Right forelimb (tissue), 1 donor: ENCODE measurements at regions not wholly inside any gene's neighbourhood (a gene's known extent, or its start where the extent isn't known, plus 50 kb on each side); places are given as distances from the start of the nearest gene placed in this dataset.
"Not testable (repeated sequence)": the region's sequence is repeated elsewhere in the genome, so short reads cannot be mapped to it uniquely, and the experiment has no call there.

Experiments used
- DNase-seq: peaks from one replicate; pipeline ENCODE4 v3.0.0-alpha.2; 2018

DNA sequence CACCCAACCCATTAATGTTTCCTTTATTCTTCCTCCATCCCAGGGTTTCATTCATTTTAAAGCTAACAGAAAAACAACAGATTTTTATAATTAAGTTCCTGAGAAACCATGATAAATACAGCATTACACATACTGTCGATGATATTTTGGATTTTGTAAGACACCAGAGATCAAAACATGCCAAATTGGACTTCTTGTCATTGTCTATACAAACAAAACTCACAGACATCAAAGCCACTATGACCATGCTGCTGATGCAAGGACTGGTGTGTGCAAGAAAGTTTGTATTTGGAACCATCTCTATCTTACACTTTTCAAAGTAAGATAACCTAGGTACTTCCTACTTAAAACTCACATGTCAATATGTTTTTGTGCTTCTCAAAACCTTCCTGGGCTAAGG is 294.0 kb upstream of the UGT8 start:
- no peak for DNase-seq

DNA sequence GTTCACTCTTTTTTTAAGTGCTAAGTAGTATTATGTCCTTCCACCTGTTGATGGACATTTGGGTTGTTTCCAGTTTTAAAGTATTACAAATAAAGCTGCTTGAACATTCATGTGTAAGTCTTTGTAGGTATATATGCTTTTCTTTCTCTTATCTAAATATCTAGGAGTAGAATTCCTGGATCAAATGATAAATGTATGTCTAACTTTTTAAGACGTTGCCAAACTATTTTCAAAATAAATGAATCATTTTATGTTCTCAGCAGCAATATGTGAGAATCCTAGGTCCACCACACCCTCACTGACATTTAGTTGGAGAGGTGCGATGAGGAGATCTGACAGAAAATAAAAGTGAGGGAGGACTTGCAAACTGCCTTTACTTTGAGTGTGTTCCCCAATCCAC is 291.7 kb upstream of the UGT8 start:
- no peak for DNase-seq

DNA sequence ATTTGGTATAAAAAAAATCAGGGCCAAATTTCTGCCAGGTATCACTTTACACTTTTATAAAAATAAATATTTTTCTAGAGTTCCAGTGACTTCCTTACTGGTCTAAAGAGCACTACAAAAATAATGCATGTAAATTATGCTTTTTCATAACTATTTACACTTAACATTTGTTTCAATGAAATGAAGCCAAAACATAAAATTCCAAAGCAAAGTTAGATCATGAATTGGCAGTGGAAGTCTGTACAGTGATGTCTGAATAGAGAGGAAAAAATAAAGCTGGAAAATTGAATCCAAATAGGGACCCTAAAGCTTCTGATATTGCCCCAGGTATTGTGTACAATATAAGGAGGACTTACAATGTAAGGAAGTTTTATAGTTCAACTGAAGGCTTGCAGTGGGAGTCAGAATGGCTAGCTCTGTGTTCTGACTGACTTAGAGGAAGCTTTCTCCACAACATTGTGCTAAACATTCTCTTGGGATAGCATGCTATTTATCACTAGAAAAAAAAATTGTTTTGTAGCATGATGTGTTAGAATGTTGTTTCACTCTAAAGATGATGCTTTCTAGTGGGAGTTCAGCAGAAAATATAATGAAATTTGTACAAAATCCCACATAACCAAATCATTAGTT is 288.2 kb upstream of the UGT8 start:
- no peak for DNase-seq

DNA sequence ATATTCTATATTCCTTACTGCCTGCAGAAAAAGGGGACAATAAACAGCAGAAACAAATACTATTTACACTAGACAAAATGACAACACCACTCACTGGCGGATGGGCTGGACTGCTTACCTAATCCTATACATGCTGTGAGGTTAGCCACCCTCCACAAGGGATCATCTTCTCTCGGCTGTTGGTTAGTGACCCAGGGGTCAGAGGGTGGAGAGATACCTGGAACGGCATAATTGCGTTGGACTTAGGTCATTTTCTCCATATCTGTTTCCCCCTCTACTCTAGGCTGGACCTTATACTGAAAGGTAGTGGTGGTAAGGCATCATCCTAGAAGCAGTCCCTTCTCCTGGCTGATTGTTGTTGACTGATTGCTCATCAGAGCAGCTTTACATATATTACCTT is 286.8 kb upstream of the UGT8 start:
- DNase-seq = no peak

DNA sequence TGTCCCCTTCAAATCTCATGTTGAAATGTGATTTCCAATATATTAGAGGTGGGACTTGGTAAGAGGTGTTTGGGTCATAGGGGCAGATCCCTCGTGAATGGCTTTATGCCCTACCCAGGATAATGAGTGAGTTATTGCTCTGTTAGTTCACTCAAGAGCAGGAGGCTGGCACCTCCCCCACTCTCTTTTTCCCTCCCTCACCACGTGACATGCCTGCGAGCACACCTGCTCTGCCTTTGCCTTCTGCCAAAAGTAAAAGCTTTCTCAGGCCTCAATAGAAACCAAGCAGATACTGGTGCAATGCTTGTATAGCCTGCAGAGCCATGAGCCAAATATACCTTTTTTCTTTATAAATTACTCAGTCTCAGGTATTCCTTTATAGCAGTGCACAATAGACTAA is 286.3 kb upstream of the UGT8 start:
- DNase-seq = no peak

DNA sequence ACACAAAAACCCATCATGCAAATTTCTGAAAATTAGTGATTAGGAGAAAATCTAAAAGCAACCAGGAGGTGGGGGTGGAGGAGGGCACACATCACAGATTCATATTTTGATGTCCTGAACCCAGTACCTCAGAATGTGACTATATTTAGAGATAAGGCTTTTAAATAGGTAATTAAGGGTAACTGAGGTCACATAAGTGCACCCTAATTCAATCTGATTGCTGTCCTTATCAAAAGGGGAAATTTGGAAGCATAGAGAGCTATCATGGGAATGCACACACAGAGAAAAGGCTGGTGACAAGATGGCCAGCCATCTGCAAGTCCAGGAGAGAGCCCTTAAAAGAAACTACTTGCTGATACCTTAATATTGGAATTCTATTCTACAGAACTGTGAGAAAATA is 281.8 kb upstream of the UGT8 start:
- DNase-seq = no peak

DNA sequence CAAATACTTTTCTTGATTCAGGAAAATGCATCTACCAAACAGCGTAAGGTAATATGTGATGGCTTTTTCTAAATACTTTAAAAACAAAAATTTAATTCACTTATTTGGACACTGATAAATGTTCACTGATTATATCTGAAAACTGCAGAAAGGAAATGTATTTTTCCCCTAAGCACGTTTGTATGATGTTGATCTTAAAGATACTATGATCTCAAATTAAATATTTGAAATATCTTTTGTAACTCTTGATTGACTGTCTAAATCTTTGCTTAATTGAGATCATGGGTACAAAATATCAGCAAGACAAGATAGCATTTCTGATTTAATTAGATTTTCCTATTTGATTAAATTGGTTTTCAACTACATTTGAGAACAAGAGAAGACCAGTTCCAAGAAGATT is 281.0 kb upstream of the UGT8 start:
- no peak for DNase-seq

DNA sequence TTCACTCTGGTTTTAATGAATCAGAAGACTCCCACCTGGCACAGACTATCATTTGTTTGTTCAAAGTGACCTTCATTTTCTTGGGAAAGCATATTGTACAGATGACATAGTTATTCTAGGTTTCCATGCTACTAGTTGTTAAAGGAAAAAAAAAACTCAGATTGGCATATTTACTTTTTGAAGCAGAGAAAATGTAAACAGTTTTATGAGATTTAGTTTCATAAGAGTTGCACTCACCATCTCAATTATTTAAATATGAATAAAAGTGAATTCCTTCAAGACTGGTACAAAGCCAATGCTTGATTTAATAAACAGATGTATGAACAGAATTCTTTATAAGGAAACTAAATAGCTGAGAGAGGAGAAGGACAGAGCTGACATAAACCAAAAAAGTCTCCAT is 280.3 kb upstream of the UGT8 start:
- no peak for DNase-seq

DNA sequence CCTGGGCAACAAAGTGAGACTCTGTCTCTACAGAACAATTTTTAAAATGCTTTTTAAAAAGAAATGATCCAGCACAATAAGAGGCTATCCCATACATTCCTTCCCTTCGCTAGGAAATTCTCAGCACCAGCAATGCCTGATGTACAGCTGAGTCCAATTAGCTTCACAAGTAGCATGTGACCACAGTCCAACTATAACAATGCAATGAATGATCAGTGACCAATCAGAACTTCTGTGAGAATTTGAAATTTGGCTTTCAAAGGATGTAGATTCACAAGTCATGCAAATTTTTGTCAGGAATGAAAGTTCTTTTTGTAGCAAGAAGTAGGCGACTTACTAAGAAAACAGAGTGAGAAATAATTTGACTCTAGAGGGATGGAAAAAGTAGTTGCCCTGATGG is 278.5 kb upstream of the UGT8 start:
- no peak for DNase-seq

DNA sequence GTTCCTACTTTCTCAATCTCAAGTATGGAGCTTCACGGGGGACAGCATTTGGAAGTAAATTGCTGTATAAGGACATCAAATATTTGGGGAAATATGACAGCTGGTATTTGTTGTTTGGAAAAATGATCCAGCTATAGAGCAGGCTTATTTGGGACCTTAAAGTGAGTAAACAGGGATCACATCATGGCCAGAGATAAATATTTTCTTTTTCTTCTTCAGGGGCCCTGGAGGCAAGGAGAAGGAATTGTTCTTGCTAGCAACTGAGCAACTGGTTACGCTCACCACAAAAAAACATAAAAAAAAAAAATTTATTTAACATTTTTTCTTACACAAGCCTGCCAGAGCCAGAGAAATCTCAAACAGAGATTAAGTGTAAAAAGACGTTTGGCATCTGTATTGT is 277.2 kb upstream of the UGT8 start:
- no peak for DNase-seq

DNA sequence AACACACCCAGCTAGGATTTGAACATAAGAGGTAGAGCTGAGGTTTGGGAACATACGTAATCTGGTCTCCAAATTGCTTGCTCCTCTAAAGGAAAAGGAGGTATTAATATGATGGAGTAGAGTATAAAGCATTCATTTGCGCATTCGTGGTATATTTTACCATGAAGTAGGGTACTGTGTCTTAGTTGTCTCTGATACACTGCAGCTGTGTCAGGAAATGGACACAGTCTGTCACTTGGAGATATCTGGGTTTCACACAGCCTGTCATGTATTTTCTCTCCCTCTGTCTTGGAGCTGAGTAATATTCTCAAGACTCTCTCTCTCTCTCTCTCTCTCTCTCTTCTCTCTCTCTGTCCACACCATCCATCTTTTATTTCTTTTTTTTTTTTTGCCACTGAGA is 274.8 kb upstream of the UGT8 start:
- no peak for DNase-seq

DNA sequence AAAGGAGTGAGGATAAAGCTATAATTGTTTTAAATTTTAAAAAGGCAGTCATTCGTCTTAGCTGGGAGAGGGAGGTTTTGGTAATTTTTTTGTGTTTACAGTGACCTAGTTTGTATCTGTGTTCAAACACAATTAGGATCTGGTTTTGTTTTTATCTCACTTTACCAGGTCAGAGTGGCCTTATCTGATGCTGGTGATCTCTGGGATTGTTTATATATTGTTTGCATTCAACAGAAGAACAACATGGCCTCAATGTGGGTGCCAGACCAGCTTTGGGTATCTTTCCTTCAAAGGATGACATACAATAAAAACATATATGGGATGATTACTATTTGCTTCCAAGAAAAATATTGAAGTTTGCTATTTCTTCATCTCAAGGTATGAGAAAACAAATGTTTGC is 272.2 kb upstream of the UGT8 start:
- no peak for DNase-seq

DNA sequence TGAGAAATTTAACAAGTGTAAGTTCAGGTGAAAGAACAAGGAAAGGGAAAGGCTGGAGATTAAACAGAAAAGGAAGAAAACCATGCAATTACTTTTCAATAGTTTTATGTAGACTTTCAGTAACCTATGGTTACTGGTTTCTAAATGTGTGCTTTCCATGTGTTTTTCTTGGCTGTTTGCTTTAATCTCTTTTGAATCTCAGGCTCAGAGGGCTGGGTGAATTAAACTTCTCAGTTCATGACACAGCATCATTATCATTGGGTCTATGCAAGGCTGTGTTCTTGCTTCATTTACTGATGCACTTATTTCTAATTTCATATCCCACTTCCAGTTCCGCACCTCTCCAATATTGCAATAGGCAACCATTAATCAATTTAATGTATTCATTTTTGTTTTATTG is 266.5 kb upstream of the UGT8 start:
- no peak for DNase-seq

DNA sequence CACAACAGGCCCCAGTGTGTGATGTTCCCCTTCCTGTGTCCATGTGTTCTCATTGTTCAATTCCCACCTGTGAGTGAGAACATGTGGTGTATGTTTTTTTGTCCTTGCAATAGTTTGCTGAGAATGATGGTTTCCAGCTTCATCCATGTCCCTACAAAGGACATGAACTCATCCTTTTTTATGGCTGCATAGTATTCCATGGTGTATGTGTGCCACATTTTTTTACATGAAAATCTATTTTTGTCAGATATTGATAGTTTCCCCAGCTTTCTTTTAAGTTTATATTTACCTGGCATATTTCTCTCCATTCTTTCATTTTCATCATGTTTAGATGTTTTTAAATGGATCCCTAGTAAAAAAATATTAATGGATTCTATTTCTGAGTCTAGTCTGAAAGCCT is 264.2 kb upstream of the UGT8 start:
- DNase-seq = not testable (repeated sequence)

DNA sequence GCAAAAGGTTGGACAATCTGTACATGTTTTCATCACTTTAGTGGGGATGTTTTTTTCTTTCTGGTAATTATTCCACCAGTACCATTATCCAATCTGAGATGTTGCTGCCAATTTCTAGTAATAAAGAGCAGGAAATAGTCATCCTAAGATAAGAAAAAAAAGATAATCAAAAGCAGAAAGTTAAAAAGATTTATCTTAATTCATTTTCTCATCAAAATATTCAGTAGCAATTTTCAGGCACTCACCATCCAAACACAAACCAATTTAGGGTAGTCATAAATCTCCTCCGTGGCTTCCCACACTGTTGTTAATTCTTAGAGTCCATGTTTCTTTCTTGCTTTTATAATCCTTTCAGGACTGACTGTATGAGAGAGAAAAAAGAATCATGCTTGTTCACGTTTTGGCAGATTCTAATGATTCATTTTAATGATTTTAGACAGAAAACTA is 263.7 kb upstream of the UGT8 start:
- DNase-seq = no peak

DNA sequence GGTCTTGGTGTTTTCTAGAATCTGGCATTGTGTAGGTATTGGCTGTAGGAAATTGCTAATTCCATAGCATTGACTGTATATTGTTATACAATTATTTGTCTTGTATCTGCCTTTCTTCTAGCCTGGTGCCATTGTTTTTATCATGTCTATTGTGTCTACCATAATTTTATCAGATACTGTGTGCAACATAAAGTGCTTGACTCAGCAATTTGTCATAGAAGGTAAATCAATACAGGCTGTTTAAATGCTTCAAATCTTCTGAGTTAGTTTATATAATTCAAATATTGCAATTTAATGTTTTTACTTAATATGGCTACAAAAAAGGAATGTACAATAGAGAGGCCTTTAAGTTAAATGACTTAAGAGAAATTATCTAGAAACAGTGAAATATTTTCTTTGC is 263.3 kb upstream of the UGT8 start:
- no peak for DNase-seq

DNA sequence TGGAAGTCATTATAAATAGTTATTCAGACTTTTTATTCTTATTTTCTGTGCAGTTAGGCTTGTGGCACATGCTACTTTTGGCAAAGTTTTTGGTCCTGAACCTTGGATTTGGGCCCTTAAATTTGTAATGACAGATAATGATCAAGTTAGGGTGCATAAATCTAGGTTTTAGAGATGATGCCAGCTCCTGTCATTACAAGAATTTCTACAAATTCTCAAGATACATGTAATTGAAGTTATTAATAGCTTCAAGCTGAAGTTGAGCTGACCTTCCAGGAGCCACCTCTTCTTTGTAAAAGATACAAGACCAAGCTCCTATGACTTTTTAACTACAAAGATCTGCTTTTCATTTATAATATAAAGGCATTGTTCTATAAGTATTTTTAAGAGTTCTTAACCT is 255.6 kb upstream of the UGT8 start:
- no peak for DNase-seq

DNA sequence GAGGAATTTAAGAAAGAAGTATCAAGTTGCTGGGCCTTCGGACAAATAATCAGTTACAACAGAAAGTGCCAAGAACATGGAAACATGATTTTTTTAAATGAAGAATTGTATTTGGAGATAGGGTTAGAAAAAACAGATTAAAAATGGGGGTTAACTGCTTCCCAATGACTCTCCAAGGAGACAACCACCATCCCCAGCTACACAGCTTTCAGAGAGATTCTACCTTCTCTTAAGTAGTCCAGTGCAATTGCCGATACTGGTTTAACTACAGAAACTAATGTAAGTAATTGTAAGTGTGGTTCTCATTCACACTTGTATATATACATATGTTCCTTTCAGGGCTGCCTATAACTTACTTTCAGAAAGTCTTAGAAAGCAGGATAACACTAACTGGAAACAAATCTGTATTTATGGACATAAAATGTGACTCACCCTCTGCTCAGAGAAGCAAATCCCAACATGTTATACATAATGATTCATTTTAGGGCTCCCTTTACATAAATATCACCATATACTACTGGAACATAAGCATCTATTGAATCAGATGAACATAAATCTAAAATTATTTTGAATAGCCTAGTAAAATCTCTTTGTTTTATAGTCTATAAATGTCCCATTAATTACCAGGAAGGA is 248.9 kb upstream of the UGT8 start:
- no peak for DNase-seq

DNA sequence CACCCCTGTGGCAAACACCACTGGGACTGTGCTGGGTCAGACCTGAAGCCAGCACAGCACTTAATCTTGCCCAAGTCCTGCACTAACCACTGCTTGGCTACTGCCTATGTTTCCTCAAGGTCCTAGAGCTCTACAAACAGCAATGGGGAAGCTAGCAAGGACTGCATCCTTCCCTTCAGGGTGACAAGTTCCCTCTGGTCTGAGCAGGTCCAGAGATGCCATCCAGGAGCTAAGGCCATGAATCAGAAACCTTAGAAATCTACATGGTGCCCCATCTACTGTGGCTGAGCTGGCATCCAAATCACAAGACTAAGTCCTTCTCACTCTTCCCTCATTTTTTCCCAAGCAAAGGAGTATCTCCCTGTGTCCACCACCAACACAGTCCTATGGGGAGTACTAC is 239.7 kb upstream of the UGT8 start:
- DNase-seq = no peak

DNA sequence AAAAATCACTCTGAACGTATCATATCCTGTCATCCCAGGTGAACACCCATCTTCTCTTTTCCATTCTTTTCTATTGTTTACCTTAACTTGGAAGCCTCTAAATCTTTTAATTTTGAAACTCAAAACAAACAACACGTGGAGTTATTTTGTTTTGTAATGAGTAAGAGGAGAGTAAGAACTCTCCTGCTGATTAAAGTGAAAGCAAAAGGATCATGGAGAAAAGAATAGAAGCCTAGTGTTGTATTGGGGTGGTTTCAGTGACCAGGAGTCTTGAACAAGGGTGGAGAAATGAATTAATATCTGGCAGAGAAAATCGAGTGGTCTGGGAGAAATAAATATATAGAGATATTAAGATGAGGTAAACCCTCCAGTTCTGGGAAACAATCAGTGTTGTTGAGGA is 237.4 kb upstream of the UGT8 start:
- DNase-seq = no peak

DNA sequence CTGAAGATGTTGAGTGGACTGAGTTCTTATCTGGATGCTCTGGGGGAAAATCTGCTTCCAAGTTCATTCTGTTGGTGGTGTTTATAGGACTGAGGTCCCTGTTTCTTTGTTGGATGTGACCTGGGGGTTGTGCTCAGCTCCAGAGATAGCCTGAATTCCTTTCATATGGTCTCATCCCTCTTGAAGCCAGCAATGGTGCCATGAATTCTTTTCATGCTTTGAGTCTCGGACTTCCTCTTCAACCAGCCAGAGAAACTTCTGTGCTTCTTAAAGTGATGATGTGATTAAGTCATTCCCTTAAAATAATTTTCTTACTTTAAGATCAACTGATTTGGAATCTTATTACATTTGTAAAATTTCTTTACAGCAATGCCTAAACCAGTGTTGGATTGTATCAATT is 233.8 kb upstream of the UGT8 start:
- no peak for DNase-seq

DNA sequence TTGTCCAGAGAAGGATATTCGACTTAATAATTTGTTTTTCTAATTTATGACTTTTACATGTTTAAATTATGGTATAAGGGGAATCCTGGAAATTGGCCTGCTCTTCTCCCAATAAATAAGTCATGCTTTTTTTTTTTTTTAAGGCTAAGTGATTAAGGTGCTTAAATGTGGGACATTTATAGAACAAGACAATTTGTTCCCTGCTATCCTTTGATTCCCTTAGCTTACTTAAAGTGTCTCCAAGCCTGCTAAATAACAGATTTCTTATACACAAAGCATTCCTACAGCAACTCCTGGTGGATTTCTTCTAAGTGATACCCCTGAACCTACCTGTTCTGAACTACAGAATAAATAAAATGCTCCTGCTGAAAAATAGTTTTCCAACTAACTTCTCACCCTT is 233.0 kb upstream of the UGT8 start:
- no peak for DNase-seq

DNA sequence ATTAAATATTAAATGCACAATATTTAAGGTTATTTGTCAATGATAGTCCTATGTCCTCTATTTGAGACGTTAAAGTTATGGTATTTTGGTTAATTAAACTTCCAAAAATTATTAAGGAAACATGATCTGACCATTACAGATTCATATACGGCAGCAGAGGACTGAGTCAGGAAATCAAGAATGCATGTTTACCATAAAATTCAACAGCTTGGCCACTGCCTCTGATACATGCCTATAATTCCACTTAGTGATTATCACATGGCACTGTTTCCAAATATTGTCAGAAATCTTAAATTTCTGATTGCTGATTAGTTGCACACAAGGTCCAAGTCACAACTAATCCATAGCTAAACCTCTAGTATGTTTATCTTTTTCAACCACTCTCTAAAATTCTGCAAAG is 232.2 kb upstream of the UGT8 start:
- no peak for DNase-seq

DNA sequence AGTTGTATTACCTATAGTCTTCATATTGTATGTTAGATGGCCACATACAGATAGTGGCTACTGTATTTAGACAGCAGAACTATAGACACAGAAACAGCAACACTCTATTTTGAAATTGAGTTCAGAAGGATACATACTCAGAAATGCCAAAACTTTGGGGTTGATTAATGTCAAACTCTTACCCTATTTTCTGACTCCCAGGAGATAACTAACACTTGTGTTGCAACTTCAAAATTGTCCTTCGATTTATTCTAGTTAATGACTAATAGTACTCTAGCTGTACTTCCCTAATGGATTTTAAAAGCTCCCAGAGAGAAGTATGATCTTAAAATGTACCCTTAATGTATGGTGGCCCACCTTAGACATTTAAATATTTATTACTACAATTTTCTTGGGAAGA is 229.9 kb upstream of the UGT8 start:
- no peak for DNase-seq

DNA sequence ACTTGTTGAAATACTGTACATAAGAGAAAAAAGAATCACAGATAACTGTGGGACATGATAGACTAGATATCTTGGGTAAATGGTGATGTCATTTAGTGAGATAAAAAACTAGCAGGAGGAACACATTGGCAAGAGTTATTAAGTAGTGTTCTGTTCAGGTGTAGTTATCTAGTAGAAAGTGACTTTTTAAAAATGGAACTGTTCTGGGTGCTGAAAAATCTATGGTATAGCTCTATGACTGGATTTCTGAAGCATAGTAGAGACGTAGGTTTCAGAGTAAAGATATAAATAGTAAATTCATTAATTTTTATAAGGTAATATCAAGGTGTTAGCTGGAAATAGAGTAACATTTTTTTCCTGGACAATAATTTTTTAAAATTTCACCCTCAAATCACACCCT is 225.1 kb upstream of the UGT8 start:
- DNase-seq = no peak
